ENCODE measurements at regions not wholly inside any gene's neighbourhood (a gene's known extent, or its start where the extent isn't known, plus 50 kb on each side); places are given as distances from the start of the nearest gene placed in this dataset.

DNA sequence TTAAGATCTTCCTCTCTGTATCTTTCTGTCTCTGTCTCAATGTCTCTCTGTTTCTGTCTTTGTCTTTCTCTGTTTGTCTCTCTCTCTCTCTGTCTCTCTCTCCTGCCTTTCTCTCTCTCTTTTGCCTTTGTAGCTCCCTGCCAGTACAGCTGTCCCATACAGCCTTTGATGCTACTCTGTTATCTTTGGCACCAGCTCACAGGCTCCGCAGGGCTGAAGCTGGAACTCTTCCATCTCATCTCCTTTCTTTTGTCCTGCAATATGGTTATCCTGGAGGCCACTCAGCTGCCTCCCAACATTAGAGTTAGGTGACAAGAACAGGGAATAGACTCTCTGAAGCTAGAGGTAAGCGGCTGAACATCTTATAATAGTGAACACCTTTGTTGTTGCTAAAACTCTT, 354.3 kb upstream of the NEGR1 start:
- DNase-seq, result no peak

DNA sequence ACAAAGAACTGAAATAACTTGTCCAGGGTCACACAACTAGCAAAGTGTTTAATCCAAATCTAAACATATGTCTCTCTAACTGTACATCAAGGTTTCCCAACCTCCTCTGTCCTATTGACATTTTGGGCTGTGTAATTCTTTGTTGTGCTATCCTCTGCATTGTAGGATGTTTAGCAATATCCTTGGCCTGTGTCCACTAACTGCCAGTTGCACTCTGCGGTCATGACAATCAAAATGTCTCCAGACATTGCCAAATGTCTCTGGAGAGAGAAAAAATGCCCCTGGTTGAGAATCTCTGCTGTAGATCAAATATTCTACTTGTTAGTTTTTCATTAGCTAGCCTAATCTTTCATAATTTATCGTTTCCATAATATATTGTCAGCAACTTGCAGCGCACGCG, 353.4 kb upstream of the NEGR1 start:
- no peak for DNase-seq

DNA sequence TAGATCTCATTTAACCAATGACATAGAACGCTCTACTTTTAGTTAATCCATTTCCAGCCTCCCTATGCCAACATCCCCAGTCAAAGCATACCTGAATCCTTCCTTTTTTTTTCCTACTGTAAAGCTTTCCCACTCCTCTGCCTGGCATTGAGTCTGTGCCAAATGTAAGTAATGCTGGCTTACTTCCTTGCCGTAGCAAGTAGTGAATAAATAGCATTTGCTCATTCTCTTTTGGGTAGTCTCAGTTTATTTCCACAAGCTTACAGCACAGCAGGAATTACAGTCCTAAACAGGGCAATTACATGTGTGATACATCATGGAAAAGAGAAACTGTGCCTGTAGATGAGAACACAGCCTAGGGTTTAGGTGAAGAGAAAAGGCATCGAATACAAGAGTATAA, 352.6 kb upstream of the NEGR1 start:
- DNase-seq, result no peak

DNA sequence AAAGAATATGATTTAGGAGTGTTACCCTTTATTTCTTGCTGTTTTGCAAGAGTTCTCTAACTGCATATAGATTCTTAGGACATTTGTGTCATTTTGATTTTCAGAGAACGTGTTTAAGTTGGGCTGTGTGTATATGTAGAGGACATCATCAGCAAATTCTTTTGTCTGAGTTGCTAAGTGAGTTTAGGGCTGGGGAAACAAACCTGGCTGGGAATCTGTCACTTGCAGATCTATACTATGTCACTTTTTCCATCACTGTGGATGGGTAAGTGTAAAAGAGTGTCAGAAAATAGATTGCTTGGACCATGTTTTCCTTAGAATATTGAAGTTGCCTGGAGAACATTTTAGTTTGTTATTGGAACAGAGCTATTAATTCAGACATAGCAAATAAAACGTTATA, 349.1 kb upstream of the NEGR1 start:
- DNase-seq, result no peak

DNA sequence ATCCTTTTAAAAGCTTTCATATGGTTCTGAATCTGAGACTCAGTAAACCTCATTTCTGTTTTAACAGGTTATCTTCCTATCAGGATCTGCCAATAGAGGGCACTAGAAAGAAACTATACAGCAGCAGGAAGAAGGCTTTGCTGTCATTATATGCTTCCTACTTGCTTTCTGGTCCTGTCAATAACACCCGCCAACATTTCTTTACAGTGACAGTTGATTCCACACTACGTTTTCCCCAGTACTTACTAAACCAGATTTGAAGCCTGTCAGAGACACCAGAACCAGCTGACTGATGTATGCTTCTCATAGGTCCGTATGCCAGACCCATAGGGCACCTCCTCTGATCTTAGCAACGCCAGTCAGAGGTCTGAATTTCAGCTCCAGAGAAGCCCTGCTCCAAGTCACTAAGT, 341.0 kb upstream of the NEGR1 start:
- peak; percentile 17 for DNase-seq

DNA sequence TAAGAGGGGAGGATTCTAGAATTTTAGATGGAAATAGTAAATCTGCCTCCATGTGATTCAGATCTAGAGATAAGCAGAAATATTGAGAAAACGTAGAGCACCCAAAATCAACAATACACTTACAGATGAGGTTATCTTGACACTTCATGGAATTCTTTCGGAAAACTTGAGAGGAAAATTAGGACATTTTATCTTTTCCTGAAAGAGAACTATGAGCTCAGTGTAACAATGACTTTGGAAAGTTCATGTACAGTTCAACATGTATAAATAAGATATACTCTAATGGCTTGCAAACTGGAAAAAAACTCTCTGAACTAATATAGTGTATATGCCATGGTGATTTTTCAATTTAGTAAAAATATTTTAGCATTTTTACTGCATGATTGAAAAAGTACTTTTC, 338.1 kb upstream of the NEGR1 start:
- no peak for DNase-seq

DNA sequence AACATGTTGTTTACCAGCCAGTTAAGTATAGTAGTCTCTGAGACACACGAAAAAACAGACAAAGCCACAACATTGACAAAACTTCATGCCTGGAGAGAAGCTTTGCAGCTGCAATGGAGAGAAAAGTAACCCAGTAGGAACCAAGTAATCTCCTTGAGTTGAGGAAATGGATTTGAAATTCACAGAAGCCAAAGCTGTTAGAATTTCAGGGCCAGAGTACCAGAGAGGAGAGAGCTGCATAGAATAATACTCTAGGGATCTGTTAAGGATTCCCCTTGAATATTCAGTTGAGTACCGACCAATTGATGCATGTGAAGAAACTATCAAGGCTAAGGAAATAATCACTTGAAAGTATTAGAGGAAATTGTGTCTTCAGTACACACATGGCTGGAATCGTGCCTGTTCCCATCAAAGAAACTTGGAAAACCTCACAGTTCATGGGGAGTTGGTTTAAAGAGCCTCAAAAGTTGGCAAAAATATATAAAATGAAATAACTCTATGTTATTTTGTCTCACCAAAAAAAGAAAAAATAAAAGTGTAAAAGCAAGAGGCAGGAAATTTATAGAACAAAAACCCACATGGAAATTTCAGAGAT, 324.0 kb upstream of the NEGR1 start:
- DNase-seq, result peak; percentile 31

DNA sequence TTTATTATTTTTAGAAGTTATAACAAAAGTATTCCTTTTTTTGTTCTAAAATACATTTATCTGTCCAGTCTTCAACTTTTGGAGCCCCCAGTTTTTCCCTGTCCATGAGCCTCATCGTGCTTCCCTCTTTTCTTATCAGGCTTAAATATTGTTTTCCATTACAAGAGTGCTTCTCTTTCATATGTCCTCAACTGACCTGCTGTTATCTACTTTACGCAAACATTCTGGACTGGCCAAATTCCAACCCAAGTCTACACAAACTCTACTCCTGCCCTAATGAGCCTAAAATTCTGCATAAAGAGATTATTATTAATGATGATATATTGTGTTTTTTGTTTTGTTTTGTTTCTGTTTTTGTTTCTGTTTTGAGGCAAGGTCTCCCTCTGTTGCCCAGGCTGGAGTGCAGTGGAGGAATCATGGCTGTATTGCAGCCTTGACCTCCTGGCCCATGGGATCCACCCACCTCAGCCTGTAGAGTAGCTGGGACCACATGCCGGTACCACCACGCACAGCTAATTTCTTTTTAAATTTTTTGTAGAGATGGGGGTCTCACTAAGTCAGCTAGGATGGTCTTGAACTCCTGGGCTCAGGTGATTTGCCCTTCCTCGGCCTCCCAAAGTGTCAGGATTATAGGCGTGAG, 318.8 kb upstream of the NEGR1 start:
- DNase-seq, result no peak

DNA sequence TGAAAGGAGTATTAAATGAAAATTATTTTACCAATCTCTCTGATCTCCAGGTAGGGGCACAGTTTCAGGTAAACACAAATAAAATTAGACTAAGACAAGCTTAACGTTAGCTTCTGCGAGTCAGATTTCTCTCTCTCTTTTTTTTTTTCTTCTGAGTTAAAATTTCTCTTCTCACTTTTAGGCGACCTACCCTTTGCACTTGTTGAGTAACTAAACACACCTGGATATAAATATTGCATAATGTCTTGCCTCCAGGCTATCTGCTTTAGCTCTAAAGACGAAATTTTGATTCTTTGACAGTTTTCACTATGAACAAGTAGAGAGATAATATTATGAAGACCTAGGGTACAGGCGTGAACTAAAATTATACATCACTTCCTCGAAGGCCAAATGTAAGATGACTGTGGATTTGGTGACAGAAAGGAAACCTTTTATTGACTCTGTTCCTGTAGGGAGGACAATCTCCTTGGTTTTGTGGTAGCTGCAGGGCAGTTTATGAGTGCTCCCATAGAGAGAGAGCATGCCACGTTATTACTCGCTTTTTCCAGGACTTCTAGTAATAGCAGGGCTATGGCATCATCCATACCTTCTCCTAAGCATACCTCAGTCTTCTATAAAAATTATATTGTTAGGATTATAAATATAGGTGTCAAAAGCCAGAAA, 303.8 kb upstream of the NEGR1 start:
- DNase-seq, result no peak

DNA sequence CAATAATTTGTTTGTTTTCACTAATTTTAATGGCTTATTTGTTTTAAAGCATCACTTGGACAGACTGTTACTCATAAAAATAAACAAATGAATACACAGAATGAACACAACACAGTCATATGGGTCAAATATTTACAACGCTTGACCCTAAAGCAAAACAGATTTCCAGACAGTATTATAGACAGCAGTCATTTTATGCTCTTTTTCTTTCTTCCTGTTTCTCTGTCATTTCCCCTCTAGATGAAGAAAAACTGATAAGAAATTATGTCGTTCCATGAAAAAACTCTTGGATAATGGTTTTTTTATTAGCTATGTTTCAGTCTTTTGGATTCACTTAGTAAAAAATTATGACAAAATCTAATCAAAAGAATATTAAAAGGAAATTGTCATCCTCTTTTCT, 297.3 kb upstream of the NEGR1 start:
- no peak for DNase-seq

DNA sequence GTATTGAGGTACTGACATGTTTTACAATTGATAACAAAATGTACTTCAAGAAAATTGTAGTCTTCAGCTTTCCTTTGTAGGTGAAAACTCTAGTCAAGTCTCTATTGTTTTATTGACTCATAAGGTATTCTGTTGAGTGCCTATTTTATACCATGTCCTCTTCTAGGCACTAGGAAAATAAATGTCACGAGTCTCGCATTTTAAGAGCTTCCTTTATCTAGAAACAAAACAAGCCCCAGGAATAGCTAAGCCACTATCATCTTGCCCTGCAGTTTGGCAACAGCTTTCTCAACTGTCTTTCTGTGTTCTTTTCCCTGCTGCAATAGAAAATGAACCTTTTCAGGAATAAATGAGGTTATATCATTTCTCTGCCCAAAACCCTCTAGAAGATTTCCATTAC, 288.5 kb upstream of the NEGR1 start:
- DNase-seq, result no peak

DNA sequence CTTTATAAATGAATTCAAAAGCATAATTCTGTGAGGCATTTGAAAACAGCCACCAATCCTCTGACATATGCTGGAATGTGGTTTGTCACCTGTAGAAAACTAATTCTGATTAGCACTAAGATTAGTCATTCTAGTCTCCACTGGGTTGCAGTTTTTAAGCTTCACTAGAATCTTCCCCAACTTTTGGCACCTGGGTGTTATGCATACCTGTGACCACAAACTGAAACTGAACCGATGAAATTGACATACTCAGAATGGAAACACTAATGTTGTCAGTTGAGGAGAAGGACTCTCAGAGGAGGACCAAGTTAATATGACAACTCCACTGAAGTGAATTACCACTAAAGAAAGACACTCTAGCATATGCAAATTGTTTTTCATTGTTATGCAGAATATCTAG, 285.8 kb upstream of the NEGR1 start:
- DNase-seq, result no peak

DNA sequence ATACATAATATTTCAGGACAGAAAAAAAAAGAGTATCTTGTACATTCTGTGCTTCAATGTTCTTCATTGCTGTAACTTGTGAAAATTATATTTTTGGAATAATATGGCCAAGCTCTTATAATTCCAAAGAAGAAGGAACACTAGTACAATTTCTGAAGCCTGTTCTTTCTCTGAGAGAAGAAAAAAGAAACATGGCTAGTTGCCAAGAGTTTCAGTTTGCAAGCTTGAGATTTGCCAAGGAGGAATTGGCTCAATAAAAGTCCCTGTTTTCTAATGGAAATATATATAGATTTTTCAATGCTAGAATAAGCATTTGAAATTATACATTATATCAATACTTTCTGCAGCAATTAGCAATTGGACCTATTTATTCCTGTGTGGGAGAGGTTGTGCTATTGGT, 285.2 kb upstream of the NEGR1 start:
- peak; percentile 53 for DNase-seq

DNA sequence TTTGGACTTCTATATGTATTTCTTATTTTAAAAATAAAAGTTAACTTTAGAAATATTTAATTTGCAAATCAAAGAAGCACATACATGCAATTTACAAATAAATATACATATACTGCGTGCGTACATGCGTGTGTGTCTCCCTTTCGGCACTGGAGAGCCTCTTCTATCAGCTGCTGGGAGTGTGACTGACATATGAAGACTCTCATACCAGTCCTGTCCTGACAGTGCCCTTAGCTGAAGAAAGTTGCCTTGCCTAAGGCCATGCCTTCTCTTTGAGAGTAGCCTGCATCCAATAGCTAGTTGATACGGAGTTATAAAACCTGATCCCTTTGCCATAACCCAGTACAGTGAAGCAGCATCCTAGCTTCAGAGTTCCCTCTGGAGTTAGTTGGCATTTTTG, 282.4 kb upstream of the NEGR1 start:
- DNase-seq, result no peak

DNA sequence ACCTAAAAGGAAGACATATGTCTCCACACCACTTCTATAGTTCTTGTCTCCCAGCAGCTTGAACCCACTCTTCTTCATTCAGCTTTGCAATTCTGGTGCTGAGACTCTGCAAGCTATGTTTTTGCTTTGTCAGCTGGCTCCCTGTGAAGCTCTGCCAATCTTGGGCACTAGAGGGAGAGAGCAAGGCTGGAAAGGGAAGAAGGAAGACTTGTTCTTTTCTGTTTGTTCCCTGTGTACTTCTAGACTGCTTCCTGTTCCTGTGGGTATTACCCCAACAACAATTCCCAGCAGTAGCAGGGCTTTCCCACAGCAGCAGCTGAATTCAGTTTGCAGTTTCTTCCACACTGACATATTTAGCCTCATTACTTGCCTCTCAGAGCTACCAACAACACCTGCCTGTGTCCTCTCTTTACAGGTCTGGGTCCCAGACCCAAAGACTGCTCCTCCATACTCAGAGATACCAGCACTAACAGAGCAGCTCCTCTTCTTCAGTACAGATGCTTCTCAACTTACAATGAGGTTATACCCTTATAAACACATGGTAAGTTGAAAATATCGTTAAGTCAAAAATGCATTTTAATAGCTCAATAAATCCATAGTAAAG, 275.2 kb upstream of the NEGR1 start:
- DNase-seq, result no peak

DNA sequence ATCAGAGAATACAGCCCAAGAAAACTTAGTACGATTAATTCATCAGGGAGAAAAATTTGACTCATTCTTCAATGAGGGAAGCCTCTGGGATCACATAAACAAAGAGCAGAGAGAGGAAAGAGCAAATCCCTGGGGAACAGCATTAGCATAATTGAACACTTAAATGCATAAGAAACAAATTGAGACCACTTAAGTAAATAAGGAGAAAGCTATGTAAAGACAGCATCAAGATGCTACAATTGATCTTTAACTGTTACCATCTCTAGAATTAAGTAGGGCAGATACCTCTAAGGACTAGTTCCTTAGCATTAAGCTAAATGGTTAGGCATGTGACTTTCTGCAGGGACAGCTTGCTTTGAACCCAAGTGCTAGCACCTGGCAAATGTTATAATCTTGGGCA, 265.1 kb upstream of the NEGR1 start:
- no peak for DNase-seq

DNA sequence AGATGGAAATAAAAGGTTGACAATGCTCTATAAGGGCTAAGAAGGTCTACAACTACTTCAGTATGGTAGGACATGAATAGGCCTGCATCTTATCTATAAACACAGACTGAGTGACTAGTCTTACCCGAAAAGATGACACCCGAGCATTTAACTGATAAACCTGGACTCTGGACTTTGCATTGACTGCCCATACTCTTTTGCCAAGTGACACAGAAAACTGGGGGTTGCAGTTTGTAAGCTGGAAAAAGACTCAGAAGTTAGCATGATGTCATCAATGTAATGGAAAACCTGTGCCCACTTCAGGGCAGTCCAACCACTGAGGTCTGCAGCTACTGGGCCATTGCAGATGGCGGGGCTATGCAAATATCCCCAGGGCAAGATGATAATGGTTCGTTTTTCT, 258.3 kb upstream of the NEGR1 start:
- DNase-seq, result no peak

DNA sequence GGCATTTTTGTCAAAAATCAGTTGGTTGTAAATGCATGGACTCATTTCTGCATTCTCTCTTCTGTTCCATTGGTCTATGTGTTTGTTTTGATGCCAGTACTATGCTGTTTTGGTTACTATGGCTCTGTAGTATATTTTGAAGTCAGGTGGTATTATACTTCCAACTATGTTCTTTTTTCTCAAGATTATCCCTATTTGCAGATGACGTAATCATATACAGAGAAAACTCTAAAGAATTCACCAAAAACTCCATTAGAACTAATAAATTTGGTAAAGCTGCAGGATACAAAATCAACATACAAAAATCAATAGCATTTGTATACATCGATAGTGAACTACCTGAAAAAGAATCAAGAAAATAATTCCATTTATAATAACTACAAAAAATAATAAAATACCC, 253.1 kb upstream of the NEGR1 start:
- DNase-seq, result no peak

DNA sequence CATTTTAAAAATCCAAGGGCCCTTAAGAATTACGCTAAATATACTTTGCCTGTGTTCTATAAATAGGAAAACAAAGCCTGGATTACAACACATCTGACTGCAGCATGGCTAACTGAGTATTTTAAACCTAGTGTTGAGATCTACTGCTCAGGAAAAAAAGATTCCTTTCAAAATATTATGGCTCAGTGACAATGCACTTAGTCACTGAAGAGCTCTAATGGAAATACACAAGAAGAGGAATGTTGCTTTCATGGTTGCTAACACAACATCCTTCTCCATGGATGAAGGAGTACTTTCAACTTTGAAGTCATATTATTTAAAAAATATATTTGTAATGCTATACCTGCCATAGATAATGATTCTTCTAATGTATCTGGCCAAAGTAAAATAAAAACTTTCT, 248.3 kb upstream of the NEGR1 start:
- no peak for DNase-seq

DNA sequence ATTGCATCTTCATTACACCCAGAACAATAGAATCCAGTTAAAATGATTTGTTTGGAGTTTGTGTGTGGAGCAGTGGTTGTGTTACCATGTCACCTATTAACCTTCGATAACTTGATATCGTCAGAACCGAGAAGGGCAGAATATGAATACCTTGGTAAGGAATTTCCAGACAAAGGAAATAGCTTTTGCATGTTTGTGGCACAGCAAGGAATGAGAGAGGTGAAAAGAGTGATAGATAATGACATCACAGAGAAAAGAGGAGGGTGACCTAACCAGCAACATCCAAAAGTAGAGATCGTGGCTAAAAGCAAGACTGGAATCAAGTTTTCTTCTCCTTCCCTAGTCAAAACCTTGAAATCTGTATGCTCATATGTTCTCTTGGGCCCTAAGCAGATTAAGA, 244.6 kb upstream of the NEGR1 start:
- no peak for DNase-seq

DNA sequence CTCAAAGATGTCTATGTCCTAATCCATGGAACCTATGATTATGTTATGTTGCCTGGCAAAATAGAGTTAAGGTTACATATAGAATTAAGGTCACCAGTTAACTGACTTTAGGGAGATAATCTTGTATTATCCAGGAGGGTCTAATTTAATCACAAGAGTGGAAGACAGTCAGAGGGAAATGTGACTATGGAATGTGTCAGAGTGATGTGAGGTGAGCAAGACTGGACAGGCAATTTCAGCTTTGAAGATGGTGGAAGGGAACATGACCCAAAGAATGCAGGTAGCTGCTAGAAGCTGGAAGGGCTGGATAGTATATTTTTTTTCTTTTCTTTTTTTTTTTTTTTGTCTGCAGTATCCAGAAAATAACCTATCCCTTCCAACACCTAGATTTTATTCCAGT, 241.7 kb upstream of the NEGR1 start:
- DNase-seq, result no peak

DNA sequence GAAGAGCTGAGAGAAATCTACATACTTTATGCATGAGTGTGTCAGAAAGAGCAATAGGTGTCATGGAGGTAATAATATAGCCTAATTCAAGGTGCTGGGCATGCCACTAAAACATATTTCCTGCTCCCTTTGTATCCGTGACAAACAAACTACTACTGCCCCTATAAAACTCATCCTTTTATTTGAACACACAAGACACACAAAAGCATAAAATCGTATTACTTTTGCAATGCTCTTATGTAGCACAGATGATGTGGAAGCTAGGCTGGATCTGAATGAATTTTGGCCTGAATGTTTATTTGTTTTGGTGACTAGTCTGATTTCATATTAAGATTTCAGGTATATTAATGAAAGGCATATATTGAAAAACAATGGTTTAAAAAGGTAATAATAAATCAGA, 239.3 kb upstream of the NEGR1 start:
- DNase-seq, result no peak

DNA sequence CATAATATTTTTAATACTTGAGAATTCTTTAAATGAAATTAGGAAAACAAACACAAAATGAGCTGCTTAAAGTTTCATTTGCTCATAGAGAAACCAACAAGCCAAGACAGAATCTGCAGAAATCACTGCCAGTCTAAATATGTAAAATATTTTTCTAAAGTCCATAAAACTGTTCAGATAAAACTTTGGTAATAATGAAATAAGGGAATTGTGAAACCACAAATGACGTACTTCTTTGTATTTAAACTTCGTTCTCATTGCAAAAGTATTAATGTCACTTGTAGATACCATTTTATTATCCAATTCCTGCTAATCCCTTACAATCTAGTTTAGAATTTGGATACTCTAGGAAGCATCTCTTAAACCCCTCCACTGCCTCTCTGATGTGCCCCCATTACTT, 234.5 kb upstream of the NEGR1 start:
- no peak for DNase-seq

DNA sequence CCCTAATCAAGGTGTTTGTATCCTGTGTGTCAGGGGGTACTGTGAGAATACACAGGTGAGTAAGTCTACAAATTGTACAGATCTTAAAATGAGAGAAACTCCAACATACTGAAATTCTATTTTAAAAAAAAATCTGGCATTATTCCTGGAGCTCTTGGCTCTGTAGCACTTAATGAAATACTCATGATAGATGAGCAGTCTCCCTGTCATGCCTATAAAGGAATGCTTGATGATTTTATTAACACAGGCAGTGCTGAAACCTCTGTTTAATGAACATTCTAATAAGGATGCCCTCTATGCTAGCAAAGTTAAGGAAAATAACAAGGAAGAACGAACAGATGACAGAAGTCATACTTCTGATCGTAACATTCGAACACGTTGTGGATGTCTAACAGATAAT, 233.9 kb upstream of the NEGR1 start:
- DNase-seq, result no peak
